SK-N-SH treated with all-trans-retinoic acid at 6 μM for 48 hours (cell line): ENCODE measurements at regions not wholly inside any gene's neighbourhood (a gene's known extent, or its start where the extent isn't known, plus 50 kb on each side); places are given as distances from the start of the nearest gene placed in this dataset.

Source experiments
- ATAC-seq: fragments of 200-7000 bp; cut with Tn5 transposase; 3 replicates; pipeline ENCODE4 v1.9.1; 2020; ENCODE audit warnings: mild to moderate bottlenecking, moderate library complexity
- ARNTL ChIP-seq: fragments of 450-650 bp; formaldehyde crosslinking; IDR thresholded peaks from 2 replicates; pipeline ENCODE4 v1.5.0; 2020; ENCODE audit warnings: low read depth, mild to moderate bottlenecking, moderate library complexity, borderline replicate concordance
- BACH2 ChIP-seq: fragments of 250-450 bp; sonication (Bioruptor Pico); IDR thresholded peaks from 2 replicates; pipeline ENCODE4 v1.9.0; 2021; ENCODE audit warnings: mild to moderate bottlenecking, borderline replicate concordance
- CREB5 ChIP-seq: fragments of 250-450 bp; sonication (Bioruptor Pico); IDR thresholded peaks from 2 replicates; pipeline ENCODE4 v1.5.1; 2020; ENCODE audit warnings: low read depth, mild to moderate bottlenecking, moderate library complexity
- CSDC2 ChIP-seq: fragments of 250-450 bp; sonication (Bioruptor Pico); IDR thresholded peaks from 2 replicates; pipeline ENCODE4 v1.5.0; 2020; ENCODE audit warnings: mild to moderate bottlenecking, moderate library complexity
- CSRNP3 ChIP-seq: fragments of 250-450 bp; sonication (Bioruptor Pico); IDR thresholded peaks from 2 replicates; pipeline ENCODE4 v1.5.1; 2021; ENCODE audit warnings: mild to moderate bottlenecking, moderate library complexity
- ISL1 ChIP-seq: fragments of 250-450 bp; sonication (Bioruptor Pico); IDR thresholded peaks from 2 replicates; pipeline ENCODE4 v2.1.2; 2022; ENCODE audit warnings: mild to moderate bottlenecking, moderate library complexity
- OSR1 ChIP-seq: fragments of 250-450 bp; sonication (Bioruptor Pico); IDR thresholded peaks from 2 replicates; pipeline ENCODE4 v1.8.0; 2022; ENCODE audit warnings: moderate library complexity, mild to moderate bottlenecking, inconsistent platforms
- PATZ1 ChIP-seq: fragments of 250-450 bp; sonication (Bioruptor Pico); IDR thresholded peaks from 2 replicates; pipeline ENCODE4 v1.8.0; 2020; ENCODE audit warnings: mild to moderate bottlenecking, moderate library complexity, borderline replicate concordance
- POU6F1 ChIP-seq: fragments of 250-450 bp; sonication (Bioruptor Pico); IDR thresholded peaks from 2 replicates; pipeline ENCODE4 v1.8.0; 2021; ENCODE audit warnings: low read depth, mild to moderate bottlenecking, moderate library complexity, borderline replicate concordance
- PPARA ChIP-seq: fragments of 250-450 bp; sonication (Bioruptor Pico); IDR thresholded peaks from 2 replicates; pipeline ENCODE4 v1.5.0; 2020; ENCODE audit warnings: mild to moderate bottlenecking, borderline replicate concordance
- RARB ChIP-seq: fragments of 250-450 bp; sonication (Bioruptor Pico); IDR thresholded peaks from 2 replicates; pipeline ENCODE4 v1.8.0; 2021; ENCODE audit warnings: mild to moderate bottlenecking, moderate library complexity
- SNAI2 ChIP-seq: fragments of 250-450 bp; sonication (Bioruptor Pico); IDR thresholded peaks from 2 replicates; pipeline ENCODE4 v1.5.0; 2020; ENCODE audit warnings: mild to moderate bottlenecking, moderate library complexity
- TCF4 ChIP-seq: fragments of 250-450 bp; sonication (Bioruptor Pico); IDR thresholded peaks from 2 replicates; pipeline ENCODE4 v1.8.0; 2021; ENCODE audit warnings: mild to moderate bottlenecking, moderate library complexity, borderline replicate concordance
- TOX ChIP-seq: fragments of 250-450 bp; sonication (Bioruptor Pico); IDR thresholded peaks from 2 replicates; pipeline ENCODE4 v1.8.0; 2021; ENCODE audit warnings: mild to moderate bottlenecking, moderate library complexity, borderline replicate concordance
- TSHZ2 ChIP-seq: fragments of 250-450 bp; sonication (Bioruptor Pico); IDR thresholded peaks from 2 replicates; pipeline ENCODE4 v1.5.0; 2020; ENCODE audit warnings: mild to moderate bottlenecking, moderate library complexity
- ZFP3 ChIP-seq: fragments of 250-450 bp; sonication (Bioruptor Pico); IDR thresholded peaks from 2 replicates; pipeline ENCODE4 v1.5.0; 2020; ENCODE audit warnings: mild to moderate bottlenecking, moderate library complexity
- ZNF565 ChIP-seq: fragments of 450-650 bp; formaldehyde crosslinking; conservative IDR thresholded peaks from 2 replicates; pipeline ENCODE4 v1.5.0; 2020; ENCODE audit warnings: low read depth, mild to moderate bottlenecking, moderate library complexity
- ZNF70 ChIP-seq: fragments of 450-650 bp; formaldehyde crosslinking; IDR thresholded peaks from 2 replicates; pipeline ENCODE4 v1.5.0; 2020; ENCODE audit warnings: mild to moderate bottlenecking, moderate library complexity
- ZNF8 ChIP-seq: fragments of 450-650 bp; formaldehyde crosslinking; IDR thresholded peaks from 2 replicates; pipeline ENCODE4 v1.5.0; 2020; ENCODE audit warnings: mild to moderate bottlenecking, moderate library complexity

- TF ChIP-seq PATZ1 (no peak), ZFP3 (CRISPR knock-in tag) (no peak)
Measured at GRCh38 chr4:13953083-13953482, 325.6 kb upstream of the BOD1L1 start.

GRCh38 chr4:13955551-13955950 is 328.0 kb upstream of the BOD1L1 start:
- no peak for ATAC-seq
- no peak for TF ChIP-seq CREB5 (CRISPR knock-in tag)
- TF ChIP-seq OSR1 (CRISPR knock-in tag): no peak
- TF ChIP-seq BACH2 (CRISPR knock-in tag): no peak
- no peak for TF ChIP-seq TCF4 (CRISPR knock-in tag)
- no peak for TF ChIP-seq POU6F1 (CRISPR knock-in tag)
- TF ChIP-seq CSRNP3: no peak
- no peak for TF ChIP-seq CSDC2 (CRISPR knock-in tag)
- no peak for TF ChIP-seq TOX (CRISPR knock-in tag)
- TF ChIP-seq ZFP3 (CRISPR knock-in tag): no peak
- TF ChIP-seq ZNF565 (CRISPR knock-in tag): no peak

More at GRCh38 chr4:13953083-13953482, 325.6 kb upstream of the BOD1L1 start:
- no peak for ATAC-seq

- no peak for ATAC-seq
- TF ChIP-seq BACH2 (CRISPR knock-in tag): no peak
- TF ChIP-seq ZNF8: no peak
- no peak for TF ChIP-seq TCF4 (CRISPR knock-in tag)
Measured at GRCh38 chr4:13956947-13957346, 329.4 kb upstream of the BOD1L1 start.

GRCh38 chr4:13957871-13958270 is 330.3 kb upstream of the BOD1L1 start:
- no peak for ATAC-seq

More at GRCh38 chr4:13957871-13958270, 330.3 kb upstream of the BOD1L1 start:
- TF ChIP-seq ZNF70: no peak
- no peak for TF ChIP-seq ARNTL (CRISPR knock-in tag)
- no peak for TF ChIP-seq OSR1 (CRISPR knock-in tag)
- TF ChIP-seq PATZ1: no peak
- no peak for TF ChIP-seq CSRNP3
- no peak for TF ChIP-seq POU6F1 (CRISPR knock-in tag)
- TF ChIP-seq PPARA (CRISPR knock-in tag): no peak
- TF ChIP-seq ISL1 (CRISPR knock-in tag): no peak
- no peak for TF ChIP-seq ZNF565 (CRISPR knock-in tag)
- TF ChIP-seq TSHZ2 (CRISPR knock-in tag): no peak
- no peak for TF ChIP-seq SNAI2 (CRISPR knock-in tag)
- TF ChIP-seq RARB (CRISPR knock-in tag): no peak
- TF ChIP-seq, all 23 proteins: peak for 0
